Duodenal mucosa (tissue), 2 donors: ENCODE measurements at regions not wholly inside any gene's neighbourhood (a gene's known extent, or its start where the extent isn't known, plus 50 kb on each side); places are given as distances from the start of the nearest gene placed in this dataset.

Experiments used
- H3K27ac ChIP-seq: one replicate; pipeline ENCODE4 v1.7.0; 2013; ENCODE audit warnings: low read depth, low read length
- H3K27me3 ChIP-seq, 2 donors: one replicate each; pipeline ENCODE4 v1.7.0; 2013; ENCODE audit warnings: low read length in 2 of 2, control low read depth in 1 of 2; ENCODE audit not compliant: insufficient read depth in 2 of 2, control insufficient read depth in 1 of 2
- H3K36me3 ChIP-seq, 2 donors: one replicate each; pipeline ENCODE4 v1.7.0; 2013; ENCODE audit warnings: low read length in 2 of 2, control low read depth in 1 of 2; ENCODE audit not compliant: insufficient read depth in 2 of 2, control insufficient read depth in 1 of 2
- H3K4me1 ChIP-seq, 2 donors: one replicate each; pipeline ENCODE4 v1.7.0; 2013; ENCODE audit warnings: low read length in 2 of 2, control low read depth in 1 of 2; ENCODE audit not compliant: insufficient read depth in 2 of 2, control insufficient read depth in 1 of 2
- H3K4me3 ChIP-seq, 2 donors: one replicate each; pipeline ENCODE4 v1.7.0; 2013; ENCODE audit warnings: low read length in 2 of 2, low read depth in 1 of 2
- H3K9ac ChIP-seq, 2 donors: one replicate each; pipeline ENCODE4 v1.7.0; 2013; ENCODE audit warnings: low read length in 2 of 2, low read depth in 1 of 2
- H3K9me3 ChIP-seq, 2 donors: one replicate each; pipeline ENCODE4 v1.7.0; 2013; ENCODE audit warnings: low read length in 2 of 2, control low read depth in 1 of 2; ENCODE audit not compliant: control insufficient read depth in 1 of 2

DNA sequence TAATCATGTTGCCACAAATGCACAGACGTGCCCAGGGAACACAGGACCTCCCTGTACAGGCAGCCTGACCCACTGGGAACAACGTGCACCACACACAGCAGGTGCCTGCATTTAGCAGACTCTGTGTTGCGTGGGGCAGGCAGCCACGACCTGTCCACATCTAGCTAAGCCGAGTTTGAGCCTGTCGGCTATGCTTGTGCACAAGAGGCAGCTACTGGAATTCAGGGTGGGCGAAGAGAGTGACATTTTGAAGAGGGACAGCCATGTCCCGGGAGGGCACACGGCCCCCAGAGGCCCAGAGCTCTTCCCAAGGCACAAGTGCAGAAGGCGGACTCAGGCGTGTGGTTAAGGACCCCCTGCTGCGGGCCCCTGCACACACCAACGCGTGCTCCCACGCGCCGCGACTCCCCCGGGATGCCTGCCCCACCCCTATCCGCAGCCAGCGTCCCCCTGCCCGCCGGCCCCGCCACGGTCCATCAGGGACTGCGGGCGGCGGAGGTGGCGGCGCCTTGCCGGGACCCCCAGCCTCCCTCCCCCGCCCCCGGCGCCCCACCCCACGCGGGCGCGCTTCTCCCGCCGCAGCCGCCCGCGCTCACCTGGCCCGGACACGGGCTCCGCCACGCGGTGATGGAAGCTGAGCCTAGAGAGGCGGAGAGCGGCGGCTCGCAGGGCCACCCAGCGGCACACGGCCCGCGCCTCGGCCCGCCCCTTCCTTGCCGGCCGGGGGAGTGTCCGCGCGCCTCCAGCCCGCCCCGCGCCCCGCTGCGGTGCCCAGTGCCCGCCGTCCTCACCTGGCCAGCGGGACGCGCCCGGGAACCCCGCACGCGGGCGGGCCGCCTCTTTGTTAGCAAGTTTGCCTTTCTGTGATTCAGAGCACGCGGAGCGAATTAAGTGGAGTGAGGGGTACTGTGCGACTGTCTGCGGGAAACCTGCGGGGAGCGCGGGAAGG, 125.3 kb upstream of the PRMT8 start:
- Histone ChIP-seq H3K9me3 (no peaks in the 10 kb centered on the region), H3K4me1 (peaks cover 0 to 3% of the 10 kb centered on the region in 2 donors), H3K36me3 (no peaks in the 10 kb centered on the region), H3K27me3 (peaks cover 31 to 32% of the 10 kb centered on the region in 2 donors), H3K4me3 (no peak overlapping the region), H3K27ac (no peak overlapping the region), H3K9ac (no peak overlapping the region)

DNA sequence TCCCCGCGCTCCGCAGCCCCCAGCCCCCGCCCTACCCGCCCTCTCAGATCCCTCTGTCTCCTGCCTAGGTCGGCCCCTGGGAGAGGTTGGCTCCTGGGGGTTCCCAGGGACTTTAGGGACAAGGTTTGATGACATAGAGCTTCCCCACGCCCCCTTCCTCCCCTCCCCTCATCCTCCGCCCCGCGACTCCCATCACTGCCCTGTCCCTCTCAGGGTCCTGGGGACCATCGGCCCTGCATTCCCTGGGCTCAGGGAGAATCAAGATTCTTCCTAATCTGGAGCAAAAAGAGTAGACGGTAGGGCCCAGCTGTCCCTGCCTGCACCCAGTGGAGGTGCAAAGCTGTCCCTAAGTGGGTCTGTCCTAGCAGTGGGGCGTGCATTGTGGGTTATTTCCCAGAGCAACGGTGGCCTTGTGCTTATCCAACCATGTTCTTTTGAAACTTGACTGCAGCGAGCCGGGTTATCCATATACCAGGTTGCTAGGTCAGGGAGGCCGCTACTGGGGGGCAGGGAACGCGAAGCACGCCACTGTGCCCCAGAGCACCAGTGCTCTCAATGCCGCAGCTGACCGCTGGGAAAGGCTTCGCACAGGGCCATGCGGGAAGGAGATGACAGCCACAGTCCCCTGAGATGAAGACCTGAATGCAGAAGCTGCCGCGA, 124.4 kb upstream of the PRMT8 start:
- Histone ChIP-seq H3K4me1 (peaks cover 0 to 3% of the 10 kb centered on the region in 2 donors), H3K27ac (no peak overlapping the region), H3K4me3 (no peak overlapping the region), H3K27me3 (peaks cover 31 to 32% of the 10 kb centered on the region in 2 donors), H3K9ac (no peak overlapping the region), H3K36me3 (no peaks in the 10 kb centered on the region), H3K9me3 (no peaks in the 10 kb centered on the region)

DNA sequence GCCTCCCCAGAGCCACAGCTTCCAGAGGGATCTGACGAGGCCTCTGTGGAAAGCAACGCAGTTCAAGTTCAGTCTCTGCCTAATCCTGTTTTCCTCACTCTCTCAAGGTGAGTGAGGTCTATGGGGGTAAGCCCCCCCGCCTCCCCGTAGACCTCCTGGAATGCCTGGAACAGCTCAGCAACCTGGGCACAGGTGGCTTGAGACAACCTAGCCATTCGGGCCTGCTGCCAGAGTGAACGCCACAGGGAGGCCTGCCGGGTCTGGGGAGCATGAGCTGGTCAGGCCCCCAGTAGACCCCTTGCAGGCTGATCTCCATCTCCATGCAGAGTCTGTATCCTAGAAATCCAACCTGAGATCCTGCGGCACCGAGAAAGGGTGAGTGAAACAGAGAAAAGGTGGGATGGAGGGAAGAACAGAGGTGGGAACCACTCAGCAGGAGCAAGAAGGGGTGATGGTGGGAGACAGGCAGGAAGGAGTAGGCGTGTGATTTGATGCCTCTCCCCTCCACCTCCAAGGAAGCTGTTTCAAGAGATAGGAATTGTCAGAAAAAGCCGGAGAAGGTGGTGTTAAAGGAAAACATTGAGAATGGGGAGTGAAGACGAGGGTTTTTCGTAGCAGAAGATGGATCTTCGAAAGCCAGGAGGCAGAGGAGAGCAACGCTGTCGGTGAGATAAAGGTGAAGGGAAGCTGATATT, 123.1 kb upstream of the PRMT8 start:
- Histone ChIP-seq H3K9ac (no peak overlapping the region), H3K27ac (no peak overlapping the region), H3K4me1 (peaks cover 0 to 3% of the 10 kb centered on the region in 2 donors), H3K4me3 (no peak overlapping the region), H3K36me3 (no peaks in the 10 kb centered on the region), H3K9me3 (no peaks in the 10 kb centered on the region), H3K27me3 (peaks cover 31 to 32% of the 10 kb centered on the region in 2 donors)

GRCh38 chr12:3371018-3371417, 120.0 kb upstream of the PRMT8 start:
- peaks cover 13 to 18% of the 10 kb centered on the region in 2 donors for H3K27me3 ChIP-seq
- H3K4me3 ChIP-seq = no peak overlapping the region
- H3K36me3 ChIP-seq = no peaks in the 10 kb centered on the region
- H3K9ac ChIP-seq = no peak overlapping the region
- no peak overlapping the region for H3K27ac ChIP-seq
- H3K9me3 ChIP-seq = no peaks in the 10 kb centered on the region
- no peaks in the 10 kb centered on the region for H3K4me1 ChIP-seq

DNA sequence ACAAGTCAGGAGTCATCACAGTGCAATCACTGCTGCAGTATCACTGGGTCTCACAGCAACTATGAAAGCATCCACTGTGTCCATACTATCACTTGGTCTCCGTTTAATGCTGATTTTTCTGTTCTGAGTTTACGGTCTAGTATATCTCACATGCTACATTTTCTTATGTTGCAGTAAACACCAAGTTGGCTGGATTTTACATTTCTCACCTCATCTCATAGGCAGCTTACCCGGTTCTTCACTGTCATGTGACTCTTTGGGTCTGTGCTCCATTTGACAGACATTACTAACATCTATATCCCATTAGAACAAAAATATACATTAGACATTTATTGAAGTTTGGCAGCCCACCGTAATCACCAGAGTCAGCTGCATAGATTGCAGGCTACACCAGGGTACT, 115.7 kb upstream of the PRMT8 start:
- Histone ChIP-seq H3K9ac (no peak overlapping the region), H3K4me3 (no peak overlapping the region), H3K27ac (no peak overlapping the region), H3K4me1 (no peaks in the 10 kb centered on the region), H3K9me3 (no peaks in the 10 kb centered on the region), H3K36me3 (no peaks in the 10 kb centered on the region), H3K27me3 (no peaks in the 10 kb centered on the region)

DNA sequence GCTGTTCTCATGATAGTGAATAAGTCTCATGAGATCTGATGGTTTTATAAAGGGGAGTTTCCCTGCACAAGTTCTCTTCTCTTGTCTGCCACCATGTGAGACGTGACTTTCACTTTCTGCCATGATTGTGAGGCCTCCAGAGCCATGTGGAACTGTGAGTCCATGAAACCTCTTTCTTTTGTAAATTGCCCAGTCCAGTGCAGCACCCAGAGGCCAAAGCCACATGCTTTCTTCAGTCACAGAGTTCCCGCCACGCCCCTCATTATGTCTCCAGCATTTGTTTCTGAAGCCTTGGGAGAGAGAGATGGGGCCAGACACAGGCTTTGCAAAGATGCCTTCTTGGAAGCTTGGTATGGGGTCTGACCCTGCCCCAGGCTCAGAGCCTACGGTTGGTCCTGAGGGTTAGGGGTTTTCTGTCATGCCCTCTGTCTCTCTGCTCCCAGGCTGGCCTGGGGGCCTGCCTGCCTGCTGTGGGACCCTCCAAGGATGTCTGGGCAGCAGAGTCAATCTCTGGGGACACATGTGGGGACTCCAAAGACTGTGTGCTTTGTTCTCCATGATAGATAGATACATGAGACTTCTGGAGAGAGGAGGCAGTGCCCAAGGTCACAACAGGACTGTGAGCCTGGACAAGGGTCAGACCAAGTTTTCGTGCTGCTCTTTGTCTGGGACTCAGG, 114.1 kb upstream of the PRMT8 start:
- no peak overlapping the region for H3K9ac ChIP-seq

GRCh38 chr12:3378655-3379054, 112.3 kb upstream of the PRMT8 start:
- no peak overlapping the region for H3K9ac ChIP-seq
- H3K36me3 ChIP-seq = no peaks in the 10 kb centered on the region
- H3K27me3 ChIP-seq = no peaks in the 10 kb centered on the region
- no peak overlapping the region for H3K27ac ChIP-seq
- no peaks in the 10 kb centered on the region for H3K9me3 ChIP-seq
- H3K4me3 ChIP-seq = no peak overlapping the region
- peaks cover 0 to 8% of the 10 kb centered on the region in 2 donors for H3K4me1 ChIP-seq

More for the DNA sequence above, 114.1 kb upstream of the PRMT8 start:
- Histone ChIP-seq H3K27me3 (no peaks in the 10 kb centered on the region), H3K4me3 (no peak overlapping the region), H3K4me1 (peaks cover 0 to 8% of the 10 kb centered on the region in 2 donors), H3K9me3 (no peaks in the 10 kb centered on the region), H3K36me3 (no peaks in the 10 kb centered on the region), H3K27ac (no peak overlapping the region)

- H3K4me1 ChIP-seq = peaks cover 0 to 8% of the 10 kb centered on the region in 2 donors
- no peaks in the 10 kb centered on the region for H3K9me3 ChIP-seq
- H3K36me3 ChIP-seq = no peaks in the 10 kb centered on the region
- no peak overlapping the region for H3K27ac ChIP-seq
- H3K27me3 ChIP-seq = no peaks in the 10 kb centered on the region
- no peak overlapping the region for H3K4me3 ChIP-seq
- no peak overlapping the region for H3K9ac ChIP-seq
Measured at GRCh38 chr12:3379079-3379478, 111.9 kb upstream of the PRMT8 start.

DNA sequence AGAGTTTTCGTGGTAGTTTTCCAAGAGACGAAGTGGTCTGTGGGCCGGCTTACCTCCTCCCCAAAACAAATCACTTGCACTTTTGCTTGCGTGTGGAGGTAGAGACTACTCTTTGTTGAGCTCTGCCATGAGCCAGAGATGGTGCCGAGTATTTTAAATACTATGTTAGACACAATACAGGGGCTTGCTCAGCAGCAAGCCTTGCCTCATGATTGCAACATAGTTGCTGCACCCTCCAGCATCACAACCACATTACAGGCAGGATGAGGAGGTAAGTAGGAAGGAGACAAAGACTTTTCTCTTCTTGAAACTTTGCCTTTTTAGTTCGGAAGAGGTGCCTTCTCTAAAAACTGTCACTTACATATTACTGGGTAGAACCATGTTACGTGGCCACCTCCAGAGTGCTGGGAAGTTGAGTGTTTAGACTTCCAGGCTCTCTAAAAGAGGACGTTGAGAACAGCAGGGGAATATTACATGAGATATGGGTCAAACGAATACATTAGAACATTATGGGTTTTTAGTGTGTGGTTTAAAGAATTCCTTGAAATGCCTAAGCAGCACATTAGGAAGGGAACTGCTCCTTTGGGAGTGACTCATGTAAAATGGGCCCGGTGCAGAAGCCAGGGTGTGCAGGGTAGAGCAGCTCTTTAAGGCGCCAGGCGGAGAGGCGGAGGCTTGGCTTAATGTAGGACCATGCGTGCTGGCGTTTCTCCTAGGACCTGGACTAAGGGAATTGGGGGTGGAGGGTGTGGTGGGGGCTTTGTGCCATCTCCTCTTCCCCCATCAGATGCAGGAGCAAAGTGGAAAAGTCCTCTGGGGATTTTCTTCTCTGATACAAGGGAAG, 110.6 kb upstream of the PRMT8 start:
- H3K36me3 ChIP-seq = no peaks in the 10 kb centered on the region
- H3K27me3 ChIP-seq = no peaks in the 10 kb centered on the region
- no peaks in the 10 kb centered on the region for H3K9me3 ChIP-seq
- H3K27ac ChIP-seq = no peak overlapping the region
- peak overlapping the region in 1 of 2 donors; percentile 2 for H3K4me3 ChIP-seq
- peaks cover 0 to 8% of the 10 kb centered on the region in 2 donors for H3K4me1 ChIP-seq
- H3K9ac ChIP-seq = no peak overlapping the region
